DMS 273 treated with DMSO at 0.1 percent for 48 hours (cell line): ENCODE measurements at regions not wholly inside any gene's neighbourhood (a gene's known extent, or its start where the extent isn't known, plus 50 kb on each side); places are given as distances from the start of the nearest gene placed in this dataset.

ENCODE experiments used
- DNase-seq: peaks from one replicate; lab custom pipeline; 2025; lab: John Stamatoyannopoulos, UW

DNA sequence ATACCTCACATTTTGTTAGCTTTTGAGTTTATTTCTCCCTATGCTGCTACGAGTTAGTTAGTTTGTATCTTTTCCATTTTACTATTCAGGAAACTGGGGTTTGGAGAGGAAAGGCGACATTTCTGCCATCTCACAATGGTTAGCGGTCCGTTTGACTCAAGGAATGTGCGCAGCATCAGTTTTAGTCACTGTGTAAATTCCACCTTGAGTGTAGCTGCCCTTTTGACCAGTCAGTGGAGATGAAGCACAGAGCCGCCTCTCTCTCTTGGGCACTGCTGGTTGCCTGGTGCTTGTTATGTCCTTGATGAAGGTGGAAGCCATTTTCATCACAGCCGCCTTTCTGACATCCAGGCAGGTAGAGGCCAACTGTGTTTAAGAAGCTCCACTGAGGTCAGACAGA is 185.5 kb downstream of the SCP2D1 start:
- no peak for DNase-seq

DNA sequence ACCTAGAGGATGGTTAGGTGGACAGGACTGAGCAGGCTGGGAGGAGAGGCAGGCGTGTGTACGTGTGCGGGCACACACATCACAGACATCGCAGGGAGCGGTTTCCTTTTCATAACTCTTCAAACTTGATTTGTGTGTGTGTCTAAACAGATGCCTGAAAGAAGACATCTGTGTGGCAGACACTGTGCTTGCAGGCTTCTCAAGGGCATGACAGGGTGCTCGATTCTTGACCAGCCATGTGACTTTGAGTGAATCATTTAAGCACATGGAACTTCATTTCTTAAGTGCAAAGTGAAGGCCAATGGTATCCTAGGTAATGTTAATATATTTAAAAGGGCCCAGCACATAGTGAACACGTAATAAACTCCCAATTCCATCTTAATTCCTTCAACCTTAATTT is 186.5 kb downstream of the SCP2D1 start:
- DNase-seq: no peak

DNA sequence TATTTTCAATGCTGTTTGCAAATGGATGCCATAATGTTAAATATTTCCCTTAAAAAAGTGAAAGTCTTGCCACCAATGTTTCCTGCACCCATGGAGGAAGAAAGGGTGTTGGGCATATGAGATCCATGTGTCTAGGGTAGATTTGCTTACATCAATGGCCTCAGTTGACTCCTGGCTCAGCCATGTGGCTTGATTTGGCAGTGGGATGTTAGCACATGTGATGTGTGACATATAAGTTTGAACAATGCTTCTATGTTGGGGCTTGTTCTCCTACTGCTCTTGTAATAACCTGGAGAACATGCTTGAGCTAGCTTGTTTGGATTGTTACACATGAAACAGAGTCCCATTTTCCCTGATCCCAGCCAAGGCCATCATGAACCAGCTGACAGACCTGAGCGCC is 187.6 kb downstream of the SCP2D1 start:
- DNase-seq: no peak

DNA sequence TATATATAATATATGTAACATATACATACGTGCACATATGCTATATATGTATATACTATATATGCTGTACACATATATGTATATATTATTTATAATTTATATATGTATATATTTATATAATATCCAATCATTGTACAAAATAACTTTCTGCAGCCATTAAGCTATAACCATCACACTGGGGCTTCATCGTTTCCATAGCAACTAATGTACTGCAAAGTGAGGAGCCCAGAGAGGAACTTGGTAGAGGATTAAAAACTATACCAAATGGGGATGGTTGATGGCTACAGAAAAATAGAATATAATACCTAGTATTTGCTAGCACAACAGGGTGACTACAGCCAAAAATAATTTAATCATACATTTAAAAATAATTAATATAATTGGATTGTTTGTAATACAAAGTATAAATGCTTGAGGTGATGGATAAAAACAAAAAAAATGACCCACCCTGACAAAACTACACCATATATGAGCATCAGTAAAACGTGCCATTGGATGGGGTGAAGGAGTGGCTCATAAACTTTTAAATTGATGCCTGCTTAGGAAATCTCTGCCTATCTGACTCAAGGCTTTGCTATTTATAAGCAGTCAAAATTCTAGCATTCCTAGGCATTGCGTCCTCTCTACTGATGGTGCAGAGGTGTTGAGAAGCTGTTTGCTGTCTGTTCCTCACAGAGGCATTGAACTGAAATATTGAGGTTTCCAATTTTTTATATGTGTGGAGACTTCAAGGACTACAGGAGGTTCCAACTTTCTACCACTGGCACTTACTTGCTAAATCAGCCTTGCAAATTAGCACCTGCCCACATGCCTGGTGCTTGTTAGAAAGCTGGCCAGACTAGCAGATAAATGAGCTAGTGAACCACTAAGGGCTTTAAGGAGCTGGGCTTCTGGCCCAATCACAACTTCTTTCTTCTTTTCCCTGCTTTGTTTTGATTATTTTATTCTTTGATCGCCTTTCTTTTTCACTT is 190.1 kb downstream of the SCP2D1 start:
- DNase-seq: no peak

DNA sequence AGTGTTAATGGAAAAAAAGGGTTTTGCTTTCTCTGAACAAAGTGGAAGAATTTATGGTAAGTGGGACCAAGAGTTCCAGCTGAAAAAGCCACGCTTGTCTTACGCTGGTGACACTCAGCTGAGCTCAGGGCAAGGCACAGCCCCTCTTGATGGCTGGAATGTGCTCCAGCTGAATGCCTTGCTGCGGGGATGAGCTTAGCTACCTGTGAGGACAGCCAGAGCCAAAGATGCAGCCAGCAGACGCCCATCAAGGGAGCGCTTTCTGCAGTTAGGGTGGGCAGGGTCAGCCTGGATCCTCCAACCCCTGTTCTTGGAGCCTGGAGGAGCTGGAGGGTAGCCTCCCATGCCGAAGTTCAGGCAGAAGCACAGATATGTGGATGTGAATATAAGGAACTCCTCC is 191.4 kb downstream of the SCP2D1 start:
- DNase-seq: no peak

DNA sequence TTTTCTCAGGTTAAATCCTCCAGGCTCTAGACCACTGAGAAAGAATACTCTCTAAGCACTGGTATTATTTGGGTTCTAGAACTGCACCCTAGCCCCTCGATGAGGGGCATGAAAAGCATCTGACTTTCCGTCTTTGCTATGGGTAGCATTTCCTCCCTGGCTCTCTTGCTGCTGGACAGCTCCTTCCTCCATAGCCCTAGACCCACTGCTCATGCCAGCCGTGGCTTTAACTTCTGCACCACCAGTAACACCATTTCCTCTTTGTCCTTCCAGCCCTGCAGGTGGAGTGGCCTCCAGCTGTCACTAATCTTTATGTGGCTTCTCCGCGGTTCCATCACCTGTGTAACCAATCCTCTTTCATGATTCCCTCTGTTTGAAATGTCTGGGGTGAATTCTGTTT is 194.9 kb downstream of the SCP2D1 start:
- DNase-seq: no peak

DNA sequence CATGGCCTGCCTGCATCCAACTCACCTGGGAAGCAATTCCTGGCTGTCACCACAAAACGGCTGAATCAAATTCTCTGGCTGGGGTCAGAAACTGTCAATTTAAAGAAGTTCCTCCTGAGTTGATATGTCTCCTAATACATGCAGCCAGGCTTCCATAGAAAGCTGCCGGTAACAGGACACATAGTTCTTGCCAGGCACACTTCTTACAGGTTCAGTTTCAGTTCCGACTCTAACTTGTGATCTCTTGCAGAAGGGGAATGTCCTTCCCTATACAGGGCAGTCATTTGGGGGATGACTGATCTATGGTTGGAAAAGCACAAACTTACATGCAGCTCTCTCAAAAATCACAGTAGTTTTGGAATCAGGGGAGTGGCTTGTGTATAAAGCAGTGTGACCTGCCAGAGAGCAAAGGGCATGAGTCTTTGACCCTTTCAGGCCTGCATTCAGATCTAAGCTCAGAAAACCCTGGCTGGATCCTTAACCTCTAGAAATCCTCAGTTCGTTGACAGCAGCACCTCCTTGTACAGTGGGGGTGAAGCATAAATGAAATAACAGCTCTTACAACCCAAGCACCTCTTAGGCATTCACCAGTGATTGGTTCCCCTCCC is 195.6 kb downstream of the SCP2D1 start:
- DNase-seq: no peak

DNA sequence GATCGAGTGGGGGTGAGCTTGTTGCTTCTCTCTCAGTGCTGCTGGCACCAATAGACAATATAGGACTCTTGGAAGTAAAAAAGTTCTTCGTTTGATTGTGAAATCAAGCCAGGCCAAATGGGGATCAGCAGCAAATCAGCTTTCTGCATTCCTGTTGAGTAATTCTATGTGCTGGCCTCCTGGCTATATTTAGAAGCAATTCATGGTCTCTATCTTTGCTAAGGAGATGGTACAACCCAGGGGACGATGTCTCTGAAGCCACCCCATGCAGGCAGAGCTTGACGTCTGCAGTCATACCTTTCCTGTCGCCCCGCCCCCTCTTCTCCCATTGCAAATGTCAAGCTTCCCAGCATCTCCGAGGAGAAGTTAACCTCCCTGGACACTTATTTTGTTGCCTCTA is 199.1 kb downstream of the SCP2D1 start:
- DNase-seq: no peak

DNA sequence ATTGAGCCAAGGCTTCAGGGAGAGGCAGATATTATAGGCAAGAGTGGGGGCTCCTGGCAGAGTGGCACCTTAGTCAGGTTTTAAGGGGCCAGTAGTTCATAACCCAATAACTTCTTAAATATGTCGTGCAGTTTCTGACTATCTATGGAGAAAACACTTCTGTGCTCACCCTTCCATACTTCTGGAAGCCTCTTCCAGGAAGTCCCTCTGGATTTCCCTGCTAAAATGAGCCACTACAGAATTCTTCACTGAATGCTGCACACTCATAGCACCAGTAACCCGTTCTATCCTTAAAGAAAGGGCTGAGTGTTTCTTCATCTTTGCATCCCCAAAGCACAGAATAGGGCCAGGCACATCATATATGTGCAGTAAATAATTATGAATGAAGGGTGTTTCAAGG is 198.5 kb upstream of the SLC24A3 start:
- DNase-seq: no peak

DNA sequence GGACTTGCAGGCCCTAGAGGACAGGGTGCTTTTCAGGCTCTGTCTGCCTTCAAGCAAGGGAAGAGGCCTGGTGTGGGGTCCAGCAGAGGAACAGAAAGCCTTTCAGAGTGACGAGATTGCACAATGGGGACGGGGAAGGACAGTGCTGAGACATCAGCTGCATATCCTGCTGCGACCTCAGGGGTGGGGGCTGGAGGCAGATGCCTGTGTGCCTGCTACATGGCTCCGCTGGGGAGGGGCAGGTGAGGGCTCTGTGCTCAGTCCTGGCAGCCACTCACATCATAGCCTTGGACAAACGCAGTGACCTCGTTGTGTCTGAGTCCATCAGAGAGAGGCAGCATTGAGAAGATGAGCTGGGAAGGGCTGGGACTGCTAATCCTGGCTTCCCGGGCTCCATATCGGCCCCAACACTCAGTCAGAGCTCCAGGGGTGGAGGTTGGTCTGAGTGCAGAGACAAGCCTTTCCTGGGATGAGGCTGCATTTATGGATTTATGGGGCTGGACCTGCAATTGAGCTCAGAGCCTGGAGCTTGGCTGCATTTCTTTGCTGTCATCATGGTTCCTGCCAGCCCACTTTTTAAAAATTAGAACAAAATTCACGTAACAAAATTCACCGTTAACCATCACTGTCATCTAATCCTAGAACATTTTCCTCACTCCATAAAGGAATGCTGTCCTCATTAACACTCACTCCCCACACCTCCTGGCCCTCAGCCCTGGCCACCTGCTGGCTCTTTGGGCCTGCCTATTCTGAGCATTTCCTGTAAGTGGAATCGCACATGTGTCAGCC is 196.9 kb upstream of the SLC24A3 start:
- DNase-seq: no peak

DNA sequence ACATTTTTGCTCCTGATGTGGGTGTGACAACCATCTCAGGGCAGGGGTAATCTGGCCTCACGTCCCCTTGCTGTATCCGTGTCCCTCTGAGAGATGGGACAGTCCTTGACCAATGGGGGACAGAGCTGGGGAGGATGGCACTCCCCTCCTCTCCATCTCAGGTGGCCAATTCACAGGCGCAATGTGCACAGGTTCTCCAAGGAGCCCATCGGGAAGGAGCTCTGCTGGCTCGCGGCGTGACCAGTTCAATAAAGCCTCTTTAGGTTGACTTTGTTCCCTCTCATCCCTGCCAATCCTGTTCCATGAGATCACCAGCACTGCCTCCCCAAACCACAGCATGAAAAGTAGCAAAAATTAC is 196.3 kb upstream of the SLC24A3 start:
- DNase-seq: no peak

DNA sequence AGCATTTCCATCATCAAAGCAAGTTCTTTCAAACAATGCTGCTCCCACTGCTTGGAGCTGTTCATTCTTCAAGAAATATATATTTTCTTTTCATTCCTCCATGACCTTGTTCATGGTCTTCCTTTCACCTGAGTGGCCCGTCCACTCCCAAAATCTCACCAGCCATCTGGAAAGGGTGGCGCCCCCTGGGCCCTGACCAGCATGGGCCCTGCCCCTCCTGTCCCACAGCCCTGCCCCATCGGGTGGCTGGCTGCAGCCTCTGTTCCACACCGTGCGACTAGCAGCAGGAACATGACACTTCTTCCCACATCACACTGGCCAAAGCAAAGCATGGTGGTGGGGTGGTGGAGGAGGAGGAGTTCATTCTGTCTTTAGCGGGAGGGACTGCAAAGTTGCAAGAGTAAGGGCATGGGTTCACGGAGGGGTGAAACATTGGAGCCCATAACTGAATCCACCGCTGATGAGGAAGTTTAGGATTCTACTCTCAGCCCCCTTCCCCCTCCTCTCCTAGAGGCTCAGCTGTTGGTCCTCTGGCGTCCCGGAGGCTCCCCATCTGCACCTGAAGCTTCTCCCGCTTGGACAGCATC is 195.2 kb upstream of the SLC24A3 start:
- no peak for DNase-seq

DNA sequence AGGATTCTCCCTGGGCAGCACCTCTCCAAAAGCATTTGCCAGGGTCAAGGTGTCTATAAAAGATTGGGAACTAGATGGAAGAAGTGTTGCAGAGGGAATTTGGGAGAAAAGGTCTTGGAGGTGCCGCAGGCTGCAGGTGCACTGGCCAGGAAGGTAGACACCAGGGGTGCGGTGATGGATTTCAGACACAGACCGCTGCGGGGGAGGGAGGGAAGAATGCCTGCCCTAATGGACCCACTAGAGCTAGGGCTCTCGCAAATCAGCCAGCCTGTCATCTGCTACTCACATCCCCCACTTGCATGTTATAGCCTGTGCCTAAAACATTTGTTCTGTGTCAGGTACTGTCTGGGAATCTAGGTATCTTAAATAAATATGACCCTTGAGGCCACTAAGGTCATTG is 193.6 kb upstream of the SLC24A3 start:
- no peak for DNase-seq

DNA sequence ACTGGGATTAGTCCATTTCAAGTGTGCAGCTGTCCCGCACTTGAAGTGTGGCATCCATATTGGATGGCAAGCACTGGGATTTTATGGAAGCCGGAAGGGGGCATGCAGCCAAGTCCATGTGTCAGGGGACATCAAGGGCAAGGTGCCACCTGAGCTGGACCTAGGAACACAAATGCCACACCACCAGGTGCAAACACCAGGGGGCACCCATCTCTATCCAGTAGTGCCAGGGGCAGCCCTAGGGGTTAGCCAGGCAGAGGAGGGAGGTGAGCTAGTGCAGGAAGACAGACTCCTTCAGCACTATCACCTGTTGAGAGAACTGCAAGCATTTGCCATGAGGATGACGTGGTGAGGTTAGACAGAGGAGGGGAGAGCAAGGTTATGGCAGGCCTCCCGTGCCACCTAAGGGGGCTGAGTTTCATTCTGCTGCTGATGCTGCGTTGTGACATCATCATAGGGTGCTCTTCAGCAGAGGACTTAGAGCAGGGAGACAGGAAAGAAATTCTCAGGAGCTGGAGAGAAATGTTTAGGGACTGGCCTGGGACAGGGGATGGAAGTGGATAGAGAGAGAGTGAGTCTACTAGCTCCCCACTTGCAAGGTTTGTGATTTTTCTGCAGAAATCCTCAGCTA is 192.6 kb upstream of the SLC24A3 start:
- DNase-seq: no peak

DNA sequence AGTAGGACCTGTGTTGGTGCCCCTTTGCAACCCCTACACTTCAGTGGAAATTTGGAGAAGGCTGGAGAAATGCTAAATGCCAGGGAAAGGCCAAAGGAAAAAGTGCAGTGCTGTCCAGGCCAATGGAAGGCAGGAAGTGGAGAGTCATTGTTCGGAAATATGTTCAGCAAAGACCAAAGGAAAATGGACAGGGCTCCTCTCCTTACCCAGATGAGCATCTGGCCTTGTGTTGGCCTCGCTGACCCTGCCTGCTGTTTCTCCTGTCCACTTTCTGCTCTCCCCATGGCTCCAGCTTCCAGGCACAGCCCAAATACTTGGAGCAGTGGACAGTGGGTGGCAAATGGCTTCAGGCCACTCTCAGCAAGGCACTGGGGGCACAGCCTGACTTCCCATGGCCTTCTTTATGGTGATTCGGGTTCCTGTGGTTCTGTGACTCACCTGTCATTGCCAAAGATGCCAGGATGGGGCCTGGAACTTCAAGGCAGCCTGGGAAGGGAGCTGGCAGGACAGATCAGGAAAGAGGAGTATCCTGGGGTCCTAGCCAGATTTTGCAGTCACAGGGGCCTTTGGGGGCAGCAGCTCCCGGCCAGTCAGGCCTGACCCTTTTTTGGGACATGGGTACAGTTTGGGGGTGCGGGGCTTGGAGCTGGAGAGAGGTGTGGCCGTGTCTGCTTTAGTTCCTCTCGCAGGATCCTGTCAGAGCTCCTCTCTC is 190.9 kb upstream of the SLC24A3 start:
- DNase-seq: no peak

DNA sequence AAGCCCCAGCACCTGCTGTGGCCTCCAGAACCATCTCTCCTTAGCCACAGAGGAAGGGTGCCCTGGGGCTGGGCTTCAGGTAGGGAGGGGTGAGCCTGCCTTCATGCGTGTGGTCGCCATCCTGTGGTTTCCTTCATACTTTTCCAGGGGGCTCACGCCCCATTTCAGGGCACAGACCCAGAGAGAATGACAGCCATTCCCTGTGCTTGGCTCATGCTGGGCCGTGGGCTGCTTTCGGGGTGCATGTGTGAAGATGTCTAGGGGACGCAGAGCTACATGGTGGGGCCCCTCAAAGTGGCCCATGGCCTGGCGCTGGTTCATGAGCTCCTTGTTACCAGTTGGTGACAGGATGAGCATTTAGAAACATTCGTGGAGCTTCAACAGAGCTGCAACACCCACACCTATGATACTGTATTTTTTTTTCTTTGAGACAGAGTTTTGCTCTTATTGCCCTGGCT is 190.3 kb upstream of the SLC24A3 start:
- no peak for DNase-seq

DNA sequence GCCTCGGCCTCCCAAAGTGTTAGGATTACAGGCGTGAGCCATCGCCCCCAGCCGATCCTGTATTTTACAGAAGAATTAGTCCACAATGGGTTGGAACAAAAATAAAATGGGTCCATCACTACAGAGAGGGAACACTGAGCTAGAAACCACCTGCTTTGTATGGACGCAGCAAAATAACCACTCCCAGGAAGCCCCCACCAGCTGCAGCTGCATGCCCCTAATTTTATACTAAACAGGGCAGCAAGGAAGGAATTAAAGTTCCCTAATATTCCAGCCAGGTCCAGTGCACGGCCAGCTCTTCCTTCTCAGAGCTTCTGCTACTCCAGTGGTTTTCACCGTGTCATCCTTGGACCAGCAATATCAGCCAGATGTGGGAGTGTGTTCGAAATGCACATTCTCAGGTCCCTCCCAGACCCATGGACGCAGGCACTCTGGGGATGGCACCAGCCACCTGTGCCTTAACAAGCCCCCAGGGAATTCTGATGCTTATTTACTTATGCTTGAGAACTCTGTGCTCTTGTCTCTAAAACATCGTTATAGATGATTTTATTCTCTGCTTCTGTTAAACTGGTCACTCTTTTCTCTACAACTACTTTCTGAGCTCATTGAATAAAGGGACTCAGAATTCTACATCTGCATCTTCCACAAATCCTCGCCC is 189.5 kb upstream of the SLC24A3 start:
- DNase-seq: no peak

DNA sequence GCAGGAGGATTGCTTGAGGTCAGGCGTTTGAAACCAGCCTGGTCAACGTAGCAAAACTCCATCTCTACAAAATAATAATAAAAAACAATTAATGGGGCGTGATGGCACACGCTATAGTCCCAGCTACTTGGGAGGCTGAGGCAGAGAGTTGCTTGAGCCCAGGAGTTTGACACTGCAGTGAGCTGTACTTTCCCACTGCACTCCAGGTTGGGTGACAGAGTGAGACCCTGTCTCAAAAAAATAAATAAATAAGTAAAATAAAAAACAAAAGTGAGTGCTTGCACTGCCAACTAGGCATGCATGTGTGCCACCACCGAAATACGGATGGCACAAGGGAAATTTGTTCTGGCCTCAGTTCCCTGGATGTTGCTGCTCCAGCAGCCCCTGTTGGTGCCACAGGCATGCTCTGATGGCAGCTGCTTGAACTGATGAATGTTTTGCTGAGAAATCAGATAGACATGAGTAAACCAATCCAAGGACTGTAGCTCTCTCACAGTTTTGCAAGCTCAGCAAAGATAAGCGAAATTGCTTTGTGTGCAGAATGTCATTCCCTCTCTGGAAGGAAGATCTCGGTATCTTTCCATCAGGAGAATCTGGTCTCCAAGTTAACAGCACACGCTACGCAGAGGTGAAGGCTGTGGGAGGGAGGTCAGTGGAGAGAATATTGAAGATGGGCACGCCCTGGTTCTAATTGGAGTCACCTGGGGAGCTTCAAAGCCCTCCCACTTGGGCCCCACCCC is 188.0 kb upstream of the SLC24A3 start:
- DNase-seq: no peak

DNA sequence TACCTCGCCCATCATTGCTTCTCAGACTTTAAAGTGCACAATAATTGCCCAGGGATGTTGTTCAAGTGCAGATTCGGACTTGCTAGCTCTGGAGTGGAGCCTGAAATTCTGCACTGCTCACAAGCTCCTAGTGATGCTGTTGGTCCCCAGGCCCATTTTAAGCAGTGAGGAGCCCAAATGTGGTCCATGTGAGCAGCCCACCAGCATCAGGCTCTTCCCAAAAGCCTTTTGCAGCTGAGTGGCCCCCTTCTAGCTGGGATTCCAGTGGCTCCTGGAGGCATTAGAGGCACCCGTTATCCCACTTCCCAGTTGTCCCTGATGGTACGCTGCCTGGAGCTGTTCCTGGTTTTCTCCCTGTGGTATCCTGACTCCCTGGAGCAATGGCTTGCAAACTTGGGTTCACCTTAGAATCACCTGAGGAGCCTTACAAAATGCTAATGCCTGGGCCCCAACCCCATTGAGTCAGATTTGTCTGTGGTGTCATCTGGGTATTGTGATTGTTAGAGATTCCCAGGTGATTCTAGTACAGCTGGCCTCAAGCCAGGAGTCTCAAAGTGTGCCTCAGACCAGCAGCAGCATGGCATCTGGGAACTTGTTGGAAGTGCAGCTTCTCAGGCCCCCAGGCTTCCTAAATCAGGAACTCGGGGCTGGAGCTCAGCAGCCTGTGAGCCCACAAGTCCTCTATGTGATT is 186.9 kb upstream of the SLC24A3 start:
- DNase-seq: no peak
